HG03571 (cell line): ENCODE measurements at regions not wholly inside any gene's neighbourhood (a gene's known extent, or its start where the extent isn't known, plus 50 kb on each side); places are given as distances from the start of the nearest gene placed in this dataset.

Experiments
- ATAC-seq: cut with Tn5 transposase; IDR thresholded peaks from one replicate; pipeline ENCODE4 v1.9.1; 2021; ENCODE audit not compliant: unreplicated experiment

DNA sequence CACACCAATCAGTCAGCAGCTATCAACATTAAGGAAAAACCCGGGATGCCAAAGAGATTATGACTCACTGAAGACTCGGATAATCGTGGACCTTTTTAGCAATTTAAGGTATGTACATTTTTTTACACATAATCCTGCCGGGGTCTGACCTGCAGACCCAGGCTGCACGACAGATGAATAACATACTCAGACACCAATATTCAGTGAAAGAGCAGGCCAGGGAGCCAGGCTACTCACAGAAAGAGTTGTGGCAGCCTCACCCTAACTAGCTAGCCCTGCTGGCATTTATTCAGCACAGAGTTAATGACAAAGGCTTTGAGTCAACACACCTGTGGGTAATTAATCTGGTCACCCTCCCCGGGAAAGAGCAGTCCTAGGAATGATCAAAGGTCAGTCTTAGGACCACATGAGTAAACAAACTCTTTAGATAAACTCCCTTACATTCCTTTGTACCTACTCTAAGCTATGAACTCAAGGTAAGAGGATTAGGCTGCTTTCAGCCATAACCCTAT lies 727.5 kb downstream of the TBL1XR1 start:
- ATAC-seq, result no peak

DNA sequence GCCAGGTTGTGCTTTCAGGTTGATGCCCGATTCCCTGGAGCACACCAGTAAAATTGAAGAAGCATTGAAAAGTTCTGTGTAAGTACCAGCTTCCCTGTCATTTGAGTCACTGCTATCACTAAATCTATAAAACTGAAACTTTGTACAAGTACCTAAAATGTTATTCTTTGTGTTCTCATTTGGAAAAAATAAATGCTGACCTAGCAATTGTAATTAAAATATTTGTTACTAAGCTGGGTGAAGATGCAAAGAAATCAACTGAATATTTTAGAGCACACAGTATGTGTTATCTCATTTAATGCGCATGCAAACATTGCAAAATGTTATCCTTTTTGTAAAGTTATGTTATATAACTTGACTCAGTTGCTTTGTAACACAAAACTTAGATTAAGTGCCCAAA lies 733.7 kb downstream of the TBL1XR1 start:
- ATAC-seq, result no peak

DNA sequence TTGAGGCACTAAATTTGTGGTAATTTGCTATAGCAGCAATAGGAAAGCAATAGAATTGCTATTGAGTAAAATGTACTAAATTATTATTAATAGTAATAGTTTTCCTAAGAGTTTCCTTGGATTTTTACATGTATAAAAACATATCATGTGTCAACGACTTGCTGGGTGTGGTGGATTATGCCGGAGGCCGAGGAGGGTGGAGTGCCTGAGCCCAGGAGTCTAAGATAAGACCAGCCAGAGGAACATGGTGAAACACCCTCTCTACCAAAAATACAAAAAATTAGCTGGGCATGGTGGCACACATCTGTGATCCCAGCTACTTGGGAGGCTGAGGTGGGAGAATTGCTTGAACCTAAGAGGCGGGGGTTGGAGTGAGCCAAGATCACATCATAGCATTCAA lies 749.9 kb downstream of the TBL1XR1 start:
- no peak for ATAC-seq

DNA sequence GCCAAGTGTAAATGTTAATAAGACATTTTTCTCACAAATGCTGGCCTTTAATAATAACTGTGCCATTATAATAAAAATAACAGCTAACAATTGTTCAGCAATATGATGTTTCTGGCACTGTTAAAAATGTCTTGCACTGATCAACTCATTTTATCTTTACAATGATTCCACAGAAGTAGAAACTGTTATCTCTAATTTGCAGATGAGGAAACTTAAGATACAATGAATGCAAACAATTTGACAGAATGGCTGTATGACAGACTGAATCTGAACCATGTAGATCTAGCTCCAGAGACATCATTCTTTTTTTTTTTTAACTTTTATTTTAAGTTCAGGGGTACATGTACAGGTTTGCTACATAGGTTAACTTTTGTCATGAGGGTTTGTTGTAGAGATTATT lies 755.0 kb downstream of the TBL1XR1 start:
- ATAC-seq, result no peak

DNA sequence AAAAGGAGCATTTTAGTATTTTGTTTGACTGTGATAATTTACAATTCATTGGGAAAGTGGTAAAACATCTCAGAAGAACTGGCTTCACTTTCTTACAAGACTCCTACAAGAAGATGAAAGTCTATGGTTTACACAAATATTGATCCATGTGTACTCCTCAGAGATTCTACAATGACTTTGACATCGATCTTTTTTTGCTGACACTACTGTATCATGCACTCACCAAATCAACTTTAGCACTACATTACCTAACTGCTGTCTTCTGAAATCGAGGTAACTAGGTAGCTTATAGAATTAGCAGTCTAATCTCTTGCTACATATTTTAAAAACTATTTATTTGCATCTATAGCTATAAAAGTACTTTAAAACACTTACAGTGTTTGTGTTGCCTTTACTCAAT lies 757.6 kb downstream of the TBL1XR1 start:
- no peak for ATAC-seq

DNA sequence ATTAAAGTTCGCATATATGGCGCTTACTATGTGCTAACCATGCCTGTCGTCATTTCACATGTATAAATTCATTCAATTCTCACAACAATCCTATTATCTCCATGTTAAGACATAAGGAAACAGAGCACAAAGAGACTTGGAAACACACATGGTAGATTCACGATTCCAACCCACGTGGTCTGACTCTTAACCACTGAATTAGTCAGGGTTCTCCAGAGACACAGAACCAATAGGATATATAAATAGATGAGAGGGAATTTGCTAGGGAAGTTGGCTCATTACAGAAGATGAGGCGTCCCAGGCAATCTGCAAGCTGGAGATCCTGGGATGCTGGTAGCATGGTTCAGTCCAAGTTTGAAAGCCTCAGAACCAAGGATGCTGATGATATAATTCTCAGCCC lies 765.3 kb downstream of the TBL1XR1 start:
- no peak for ATAC-seq

DNA sequence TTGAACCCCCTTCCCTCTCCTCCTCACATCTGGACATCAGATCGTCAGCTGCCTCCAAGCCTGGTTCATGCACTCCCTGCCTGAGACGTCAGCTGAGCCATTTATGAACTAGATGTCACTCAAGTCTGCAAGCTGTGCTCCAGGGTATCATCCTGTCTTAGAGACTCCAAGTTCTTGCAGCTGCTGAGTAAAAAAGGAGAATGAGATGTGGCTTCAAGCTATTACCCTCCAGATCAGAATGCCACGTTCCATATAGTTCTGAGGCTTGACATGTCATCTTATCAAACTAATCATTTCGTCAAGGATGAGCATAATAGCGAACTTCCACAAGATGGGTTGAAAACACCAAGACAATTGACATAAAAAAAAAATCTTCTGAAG lies 766.3 kb downstream of the TBL1XR1 start:
- no peak for ATAC-seq

DNA sequence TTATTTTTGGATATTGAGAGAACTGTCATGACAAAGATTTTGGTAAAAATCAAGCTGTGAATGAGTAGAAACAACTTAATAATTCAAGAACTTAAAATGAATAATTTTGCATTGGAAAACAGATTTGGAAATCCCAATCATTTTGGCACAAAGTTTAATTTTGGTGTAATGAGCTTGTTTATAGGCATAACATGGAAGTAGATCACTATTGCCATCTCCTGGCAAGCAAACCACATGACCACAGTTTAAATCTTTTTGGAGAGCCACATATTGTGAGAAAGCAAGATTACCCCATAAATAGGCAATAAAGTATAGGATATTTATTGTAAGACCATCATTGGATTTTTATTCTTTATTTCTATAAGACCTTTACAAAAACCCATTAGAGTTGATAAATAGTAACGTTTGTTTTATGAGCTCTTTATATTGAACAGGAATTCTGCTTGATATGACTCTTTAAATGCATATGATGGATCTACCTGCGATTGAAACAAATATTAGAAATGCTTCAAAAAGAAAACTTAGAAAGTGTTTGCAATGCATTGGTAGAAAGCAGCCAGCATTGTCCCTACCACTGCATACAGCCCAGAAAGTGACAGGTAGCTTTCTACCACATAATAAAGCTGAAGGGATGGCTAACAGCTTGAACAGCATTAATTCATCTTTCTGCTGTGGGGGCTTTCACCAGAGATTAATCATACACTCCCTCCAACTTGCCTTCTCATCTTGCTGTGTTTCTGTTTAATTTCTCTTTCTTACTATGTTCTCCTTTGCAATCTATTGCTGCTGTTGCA lies 766.8 kb downstream of the TBL1XR1 start:
- ATAC-seq, result no peak

DNA sequence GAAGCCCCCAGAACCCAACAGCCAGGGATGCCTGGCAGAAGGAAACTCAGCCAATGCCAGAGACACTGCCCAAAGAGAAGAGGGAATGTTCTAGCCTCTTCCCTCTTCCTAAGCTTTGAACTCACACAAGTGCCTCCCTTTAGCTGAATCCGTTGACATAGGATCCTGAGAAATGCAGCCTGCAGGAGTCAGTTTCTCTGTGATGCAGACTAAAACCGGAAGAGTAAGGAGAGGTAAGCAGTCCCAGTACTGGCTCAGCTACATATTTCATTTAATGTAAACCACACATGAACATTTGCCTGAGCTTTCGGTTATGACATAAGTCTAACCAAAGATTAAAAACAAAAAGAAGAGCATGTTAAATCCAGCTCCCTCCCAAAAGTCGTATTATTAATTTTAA lies 768.7 kb downstream of the TBL1XR1 start:
- no peak for ATAC-seq

DNA sequence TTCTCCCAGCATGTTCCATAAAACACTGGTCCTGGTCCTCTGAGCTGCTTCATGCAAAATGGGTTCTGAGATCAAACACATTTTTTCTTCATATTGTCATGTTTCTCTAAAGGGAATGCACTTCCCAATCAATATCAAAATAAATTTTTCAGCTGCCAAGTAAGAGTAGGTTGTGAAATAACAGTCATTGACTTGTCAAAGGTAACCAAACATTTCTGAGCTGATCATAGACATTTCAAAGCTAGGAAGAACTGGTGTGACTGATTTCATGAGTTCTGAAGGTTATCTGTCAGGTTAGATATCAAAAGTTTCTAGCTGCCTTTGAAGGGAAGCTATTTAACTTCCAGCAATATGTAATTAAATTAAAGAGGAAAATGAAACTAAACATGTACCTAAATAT lies 770.9 kb downstream of the TBL1XR1 start:
- no peak for ATAC-seq

DNA sequence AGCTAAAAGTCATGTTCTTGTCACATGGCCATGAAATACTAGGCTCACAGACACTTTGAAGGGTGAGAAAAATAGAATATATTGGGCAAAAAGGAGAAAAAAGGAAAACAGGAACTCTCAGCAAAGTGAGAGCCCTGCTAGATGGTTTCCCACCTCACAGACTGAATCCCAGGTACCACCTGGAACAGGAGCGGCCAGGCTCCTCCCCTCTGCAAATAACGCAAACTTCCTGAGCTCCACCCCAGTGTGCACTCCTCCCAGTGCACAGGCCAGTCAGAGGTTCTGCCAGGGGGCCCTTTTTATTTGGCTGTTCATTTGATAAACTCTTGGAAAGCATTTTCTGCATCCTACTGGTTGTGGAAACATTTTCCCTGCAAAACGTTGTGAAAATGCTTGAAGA lies 780.4 kb downstream of the TBL1XR1 start:
- ATAC-seq, result no peak

DNA sequence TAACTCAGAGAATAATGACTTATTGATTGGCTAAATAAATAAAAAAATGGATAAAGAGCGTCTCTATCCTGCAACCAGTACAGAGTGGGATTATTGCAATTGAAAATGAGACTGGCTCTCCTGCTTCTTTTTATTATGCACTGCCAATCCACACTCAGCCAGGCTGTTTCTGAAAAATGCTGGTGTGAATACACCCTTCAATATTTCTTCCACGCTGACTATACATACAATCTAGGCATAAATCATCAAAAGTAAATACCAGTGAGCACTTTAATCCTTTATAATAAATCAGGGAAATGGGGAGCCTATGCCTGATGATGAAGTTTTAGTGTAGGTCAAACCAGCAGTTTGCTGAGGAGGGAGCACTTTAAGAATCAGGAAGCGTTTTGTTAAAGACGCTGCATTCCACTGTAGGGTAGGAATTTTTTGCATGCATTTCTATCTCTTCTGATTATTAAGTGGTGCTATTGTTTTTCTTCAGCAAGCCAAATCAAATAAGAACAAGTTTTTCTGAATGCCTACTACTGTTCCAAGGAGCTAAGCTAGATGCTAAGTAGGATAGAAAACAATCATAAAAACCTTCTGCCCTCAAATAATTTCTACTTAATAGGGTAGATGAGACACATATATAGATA lies 781.5 kb downstream of the TBL1XR1 start:
- ATAC-seq, result no peak

DNA sequence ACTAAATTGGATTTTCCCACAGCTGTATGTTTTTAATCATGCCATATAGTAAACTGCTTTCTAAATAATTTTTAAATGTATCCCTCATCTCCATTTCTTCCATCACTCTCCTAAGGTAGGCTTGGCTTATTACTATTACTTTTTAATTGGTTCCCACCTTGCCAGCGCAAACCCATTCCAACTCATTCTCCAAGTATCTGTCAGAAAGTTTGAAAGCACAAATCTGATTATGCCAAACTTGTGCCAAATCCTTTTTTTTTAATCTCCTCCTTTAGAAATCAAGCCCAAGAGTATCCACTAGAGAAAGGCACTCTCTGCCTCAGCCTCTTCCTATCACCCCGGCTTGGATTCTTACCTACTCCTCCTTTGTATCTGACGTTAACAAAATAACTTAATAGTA lies 784.5 kb downstream of the TBL1XR1 start:
- no peak for ATAC-seq

DNA sequence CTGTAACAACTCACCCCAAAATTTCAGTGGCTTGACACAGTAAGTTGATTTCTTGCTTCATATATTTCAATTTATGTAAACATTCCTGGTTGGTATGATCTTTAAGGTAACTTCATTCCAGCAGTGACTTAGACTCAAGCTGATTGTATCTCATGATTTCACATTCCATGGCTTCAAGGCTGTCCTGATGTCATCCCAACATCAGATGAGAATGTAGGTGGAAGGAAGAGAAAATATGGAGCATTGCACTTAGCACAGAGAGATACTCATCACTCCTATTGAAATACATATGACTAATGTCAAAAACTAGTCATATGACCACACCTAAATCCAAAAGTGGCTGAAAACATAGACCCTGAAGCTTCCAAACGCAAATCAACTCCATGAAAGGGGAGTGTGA lies 793.8 kb downstream of the TBL1XR1 start:
- no peak for ATAC-seq

DNA sequence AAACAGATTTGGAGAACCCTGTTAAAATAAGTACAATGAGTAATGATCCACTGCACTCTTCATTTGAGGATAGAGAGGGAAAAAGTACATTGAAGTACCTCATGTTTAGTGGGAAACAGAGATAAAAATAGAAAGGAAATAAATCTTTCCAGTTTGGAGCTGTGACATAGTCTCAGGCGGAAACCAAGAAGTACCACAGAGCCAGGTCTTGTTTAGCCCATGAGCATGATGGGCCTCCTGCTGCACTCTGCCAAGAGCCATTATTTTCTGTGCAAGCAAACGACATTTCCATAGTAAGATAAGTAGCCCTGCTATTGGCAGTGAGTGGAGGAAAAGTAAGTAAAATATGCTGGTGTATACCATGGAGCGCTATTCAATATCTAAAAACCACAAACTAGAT lies 796.1 kb downstream of the TBL1XR1 start:
- ATAC-seq, result no peak

DNA sequence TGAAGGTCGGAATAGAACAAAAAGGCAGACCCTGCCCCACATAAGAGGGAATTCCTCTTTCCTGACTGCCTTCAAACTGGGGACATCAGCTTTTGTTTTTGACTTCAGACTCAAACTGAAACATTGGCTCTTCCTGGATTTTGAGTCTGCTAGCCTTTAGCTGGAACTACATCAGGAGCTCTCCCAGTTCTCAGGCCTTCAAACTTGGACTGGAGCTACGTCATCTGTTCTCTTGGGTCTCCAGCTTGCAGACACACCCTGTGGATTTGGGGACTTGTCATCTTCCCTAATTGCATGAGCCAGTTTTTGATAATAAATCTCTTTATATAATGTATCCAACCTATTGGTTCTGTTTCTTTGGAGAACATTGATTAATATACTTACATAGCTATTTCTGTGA lies 798.1 kb downstream of the TBL1XR1 start:
- ATAC-seq, result no peak

DNA sequence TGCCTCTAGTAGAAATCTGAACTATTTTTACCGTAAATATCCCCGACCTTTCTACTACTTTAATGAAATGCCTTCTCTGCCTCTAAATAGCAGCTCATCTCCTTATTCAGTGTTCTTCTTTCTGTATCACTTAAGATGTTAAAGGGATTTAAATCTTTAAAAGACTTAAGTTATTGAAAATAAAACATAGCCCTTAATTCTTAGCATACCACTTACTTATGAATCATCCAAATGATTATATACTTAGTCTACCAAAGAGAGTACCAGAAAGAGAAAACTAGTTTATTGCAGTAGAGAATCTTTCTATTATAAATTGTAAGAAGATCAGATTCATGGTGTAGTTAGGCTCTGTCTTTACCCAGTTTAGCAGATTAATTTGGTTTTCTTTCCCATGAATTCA lies 802.0 kb downstream of the TBL1XR1 start:
- no peak for ATAC-seq

DNA sequence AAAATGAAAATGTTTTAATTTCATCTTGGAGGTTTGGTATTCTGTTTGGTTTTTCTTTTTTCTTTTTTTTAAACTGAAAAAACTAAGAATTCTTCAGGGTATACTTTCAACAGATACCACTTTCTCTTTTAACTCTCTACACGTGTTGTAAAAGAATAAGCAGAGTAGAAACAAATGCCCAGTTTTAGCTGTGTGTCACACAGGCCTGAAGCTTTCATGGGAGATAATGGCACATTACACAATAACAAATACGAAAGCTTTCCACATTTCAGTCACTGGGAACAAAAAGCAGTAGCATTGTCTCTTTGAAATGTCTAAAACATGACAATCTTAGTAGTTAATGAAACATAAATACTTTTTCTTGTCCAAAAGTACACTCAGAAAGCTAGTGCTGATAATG lies 818.5 kb downstream of the TBL1XR1 start:
- no peak for ATAC-seq

DNA sequence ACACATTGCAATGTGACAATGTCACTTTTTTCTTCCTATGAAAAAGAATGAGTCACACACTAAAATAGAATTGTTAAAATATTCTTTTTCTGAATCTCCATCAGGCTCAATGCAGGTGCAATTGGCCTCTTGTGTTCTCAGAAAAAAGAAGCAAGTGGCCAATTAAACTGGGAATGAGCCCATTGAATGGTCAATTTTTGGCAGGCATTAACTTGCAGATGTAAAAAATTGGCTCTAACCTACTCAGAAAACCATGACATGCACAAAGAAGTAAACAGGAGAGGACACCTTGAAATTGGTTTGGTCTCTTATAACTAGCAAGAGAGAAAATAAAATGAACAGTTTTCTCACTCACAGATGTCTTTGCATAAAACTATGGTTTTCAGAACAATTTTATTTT lies 820.8 kb downstream of the TBL1XR1 start:
- no peak for ATAC-seq

DNA sequence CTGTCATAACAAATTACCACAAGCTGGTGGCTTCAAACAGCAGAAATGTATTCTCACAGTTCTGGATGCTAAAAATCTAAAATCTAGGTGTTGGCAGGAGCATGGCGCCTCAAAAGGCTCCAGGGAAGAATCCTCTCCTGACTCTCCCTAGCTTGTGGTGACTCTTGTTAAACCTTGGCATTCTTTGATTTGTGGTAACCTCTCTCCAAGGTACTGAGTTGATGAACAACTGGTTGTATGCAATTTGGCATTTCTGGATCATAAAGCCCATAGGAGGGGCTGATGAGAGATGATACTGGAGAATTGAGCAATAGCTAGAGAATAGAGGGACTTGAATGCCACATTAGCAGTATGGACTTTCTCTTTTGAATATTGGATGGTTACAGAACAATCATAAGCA lies 821.8 kb downstream of the TBL1XR1 start:
- ATAC-seq, result no peak

DNA sequence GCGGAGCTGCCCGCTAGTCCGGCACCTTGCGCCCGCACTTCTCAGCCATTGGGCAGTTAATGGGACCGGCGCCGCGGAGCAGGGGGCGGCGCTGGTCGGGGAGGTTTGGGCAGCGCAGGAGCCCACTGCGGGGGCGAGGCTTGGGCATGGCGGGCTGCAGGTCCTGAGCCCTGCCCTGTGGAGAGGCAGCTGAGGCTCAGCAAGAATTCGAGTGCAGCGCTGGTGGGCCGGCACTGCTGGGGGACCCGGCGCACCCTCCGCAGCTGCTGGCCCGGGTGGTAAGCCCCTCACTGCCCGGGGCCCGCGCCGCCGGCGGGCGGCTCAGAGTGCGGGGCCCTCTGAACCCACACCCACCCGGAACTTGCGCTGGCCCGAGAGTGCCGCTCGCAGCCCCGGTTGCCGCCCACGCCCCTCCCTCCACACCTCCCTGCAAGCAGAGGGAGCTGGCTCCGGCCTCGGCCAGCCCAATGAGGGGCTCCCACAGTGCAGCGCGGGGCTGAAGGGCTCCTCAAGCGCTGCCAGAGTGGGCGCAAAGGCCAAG lies 835.0 kb downstream of the TBL1XR1 start:
- no peak for ATAC-seq

DNA sequence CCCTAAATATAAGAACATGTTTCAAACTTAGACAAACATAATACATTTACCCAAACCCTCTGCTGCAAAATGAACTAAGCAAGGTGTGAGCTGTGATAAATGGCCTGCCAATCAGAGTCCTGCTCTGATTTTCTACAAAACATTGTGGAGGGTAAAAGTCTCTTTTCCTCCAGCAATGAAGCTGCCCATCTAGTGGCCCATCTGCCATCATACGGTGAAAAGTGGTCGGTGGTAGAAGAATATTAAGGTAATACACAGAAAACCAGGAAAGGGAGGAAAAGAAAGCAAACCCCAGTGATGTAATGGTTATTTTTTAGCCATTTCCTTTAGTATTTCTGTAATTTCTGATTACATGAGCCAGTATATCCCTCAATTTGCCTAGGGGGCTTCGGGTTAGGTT lies 838.1 kb downstream of the TBL1XR1 start:
- no peak for ATAC-seq
